GM12875 (cell line): ENCODE measurements at regions not wholly inside any gene's neighbourhood (a gene's known extent, or its start where the extent isn't known, plus 50 kb on each side); places are given as distances from the start of the nearest gene placed in this dataset.

ENCODE experiments used
- H3K4me3 ChIP-seq: one replicate; pipeline ENCODE4 v1.5.1; 2011; ENCODE audit warnings: low read depth, low read length, control low read depth
- TF ChIP-seq, protein P1 (sequence below): IDR thresholded peaks from 2 replicates; pipeline ENCODE4 v1.5.1; 2011; ENCODE audit warnings: low read depth, mild to moderate bottlenecking, control low read depth, inconsistent platforms, low read length, moderate library complexity, borderline replicate concordance; ENCODE audit not compliant: insufficient read depth

DNA sequence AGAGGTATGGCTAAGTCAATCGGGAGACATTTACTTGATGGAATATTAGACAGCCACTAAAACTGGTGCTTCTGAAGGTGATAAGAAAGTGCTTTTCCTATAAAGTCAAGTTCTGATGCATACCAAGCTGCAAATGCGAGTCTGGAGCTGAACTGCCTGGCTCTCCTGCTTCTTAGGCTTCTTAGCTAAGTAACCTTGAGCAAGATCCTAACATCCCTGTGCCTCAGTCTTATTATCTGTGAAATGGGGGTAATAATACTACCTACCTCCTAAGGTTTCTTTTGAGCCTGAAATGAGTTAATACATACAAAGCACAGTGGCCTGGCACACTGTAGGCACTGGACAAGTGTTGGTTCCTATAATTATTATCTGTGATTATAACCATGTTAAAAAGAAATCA lies 64.5 kb downstream of the ZIC5 start:
- no peak overlapping the region for H3K4me3 ChIP-seq
- TF ChIP-seq, protein P1, sequence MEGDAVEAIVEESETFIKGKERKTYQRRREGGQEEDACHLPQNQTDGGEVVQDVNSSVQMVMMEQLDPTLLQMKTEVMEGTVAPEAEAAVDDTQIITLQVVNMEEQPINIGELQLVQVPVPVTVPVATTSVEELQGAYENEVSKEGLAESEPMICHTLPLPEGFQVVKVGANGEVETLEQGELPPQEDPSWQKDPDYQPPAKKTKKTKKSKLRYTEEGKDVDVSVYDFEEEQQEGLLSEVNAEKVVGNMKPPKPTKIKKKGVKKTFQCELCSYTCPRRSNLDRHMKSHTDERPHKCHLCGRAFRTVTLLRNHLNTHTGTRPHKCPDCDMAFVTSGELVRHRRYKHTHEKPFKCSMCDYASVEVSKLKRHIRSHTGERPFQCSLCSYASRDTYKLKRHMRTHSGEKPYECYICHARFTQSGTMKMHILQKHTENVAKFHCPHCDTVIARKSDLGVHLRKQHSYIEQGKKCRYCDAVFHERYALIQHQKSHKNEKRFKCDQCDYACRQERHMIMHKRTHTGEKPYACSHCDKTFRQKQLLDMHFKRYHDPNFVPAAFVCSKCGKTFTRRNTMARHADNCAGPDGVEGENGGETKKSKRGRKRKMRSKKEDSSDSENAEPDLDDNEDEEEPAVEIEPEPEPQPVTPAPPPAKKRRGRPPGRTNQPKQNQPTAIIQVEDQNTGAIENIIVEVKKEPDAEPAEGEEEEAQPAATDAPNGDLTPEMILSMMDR: no peak

DNA sequence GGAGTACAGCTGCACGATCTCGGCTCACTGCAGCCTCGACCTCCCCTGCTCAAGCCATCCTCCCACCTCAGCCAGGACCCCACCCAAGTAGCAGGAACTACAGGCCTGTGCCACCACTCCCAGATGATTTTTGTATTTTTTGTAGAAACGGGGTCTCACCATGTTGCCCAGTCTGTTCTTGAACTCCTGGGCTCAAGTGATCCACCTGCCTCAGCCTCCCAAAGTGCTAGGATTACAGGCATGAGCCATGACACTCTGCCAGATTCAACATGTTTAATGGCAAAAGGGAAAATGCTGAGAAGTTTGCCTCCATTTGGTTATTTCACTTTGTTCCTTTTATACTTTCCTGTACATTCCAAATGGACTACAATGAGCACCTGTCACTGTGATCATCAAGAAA lies 65.8 kb downstream of the ZIC5 start:
- no peak overlapping the region for H3K4me3 ChIP-seq
- TF ChIP-seq, protein P1: no peak

DNA sequence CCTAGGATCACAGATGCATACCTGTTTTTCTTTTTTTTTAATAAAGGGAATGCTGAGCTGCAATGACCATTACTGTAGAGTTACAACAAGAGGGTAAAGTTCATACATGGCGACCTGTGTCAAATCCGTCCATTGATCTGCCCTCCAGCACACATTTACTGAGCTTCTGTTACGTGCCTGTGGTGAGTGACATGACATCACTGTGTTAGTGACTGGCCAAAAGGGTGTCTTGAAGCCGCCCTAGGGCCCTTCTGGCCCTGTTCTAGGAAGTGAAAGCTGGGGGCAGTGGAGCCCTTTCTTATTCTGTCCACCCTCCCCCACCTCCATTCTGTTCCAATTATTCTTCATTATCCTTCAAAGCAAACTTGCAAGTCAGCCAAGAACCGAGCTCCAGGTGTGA lies 66.3 kb downstream of the ZIC5 start:
- H3K4me3 ChIP-seq: no peak overlapping the region
- TF ChIP-seq, protein P1: no peak

DNA sequence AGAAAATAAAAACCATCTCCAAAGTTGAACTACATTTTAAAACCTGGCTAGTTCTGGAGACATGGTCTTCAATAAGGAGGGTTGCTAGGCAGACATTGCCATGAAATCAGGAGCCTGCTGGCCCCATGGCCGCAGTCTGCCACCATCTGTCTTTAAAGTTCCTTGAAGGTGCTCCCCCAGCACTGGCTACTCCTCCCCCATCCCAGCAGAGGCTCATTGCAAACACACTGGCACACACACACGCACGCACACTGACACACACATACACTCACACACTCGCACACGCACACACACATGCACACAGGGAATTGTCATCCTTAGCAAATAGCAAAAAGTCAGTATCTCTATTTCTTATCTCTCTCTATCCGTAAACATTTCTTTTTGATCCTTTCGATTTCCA lies 68.4 kb downstream of the ZIC5 start:
- TF ChIP-seq, protein P1: no peak
- H3K4me3 ChIP-seq: no peak overlapping the region

DNA sequence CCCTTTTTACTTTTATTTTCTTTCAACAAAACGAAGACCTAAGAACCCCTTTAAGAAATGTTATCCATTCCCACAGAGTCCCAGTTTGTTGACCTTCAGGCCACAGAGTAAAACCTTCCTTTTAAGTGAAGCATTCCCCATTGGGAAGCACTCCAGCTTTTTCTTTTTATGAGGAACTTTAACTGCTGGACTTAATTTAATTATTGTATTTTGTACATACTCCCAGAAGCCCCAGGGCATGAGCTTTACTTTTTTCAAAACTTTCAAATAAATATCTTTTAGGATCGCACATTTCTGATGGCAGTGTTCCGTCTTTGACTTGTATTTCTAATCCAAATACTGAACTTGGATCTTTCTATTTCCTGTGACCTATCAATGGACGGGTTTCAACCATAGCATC lies 68.9 kb downstream of the ZIC5 start:
- no peak overlapping the region for H3K4me3 ChIP-seq

DNA sequence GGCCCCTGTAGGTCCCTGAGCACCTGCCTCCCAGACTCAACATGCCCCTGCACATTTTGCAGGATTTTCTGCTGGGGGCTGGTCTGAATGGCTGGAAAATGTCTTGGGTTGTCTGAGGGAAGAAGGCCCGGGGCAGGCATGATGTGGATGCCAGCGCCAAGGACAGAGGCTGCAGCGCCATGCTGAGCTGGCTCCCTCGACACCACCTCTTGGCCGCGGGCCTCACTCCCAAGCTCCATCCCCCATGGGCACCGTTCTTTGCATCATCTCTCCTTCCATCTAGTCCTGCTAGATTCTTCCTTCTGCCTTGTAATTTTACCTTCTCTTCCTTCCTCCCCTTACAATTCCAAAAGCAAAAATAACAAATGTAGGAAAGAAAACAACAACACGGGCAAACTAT lies 70.6 kb downstream of the ZIC5 start:
- TF ChIP-seq, protein P1: no peak

More for the DNA sequence above, 68.9 kb downstream of the ZIC5 start:
- TF ChIP-seq, protein P1: no peak

DNA sequence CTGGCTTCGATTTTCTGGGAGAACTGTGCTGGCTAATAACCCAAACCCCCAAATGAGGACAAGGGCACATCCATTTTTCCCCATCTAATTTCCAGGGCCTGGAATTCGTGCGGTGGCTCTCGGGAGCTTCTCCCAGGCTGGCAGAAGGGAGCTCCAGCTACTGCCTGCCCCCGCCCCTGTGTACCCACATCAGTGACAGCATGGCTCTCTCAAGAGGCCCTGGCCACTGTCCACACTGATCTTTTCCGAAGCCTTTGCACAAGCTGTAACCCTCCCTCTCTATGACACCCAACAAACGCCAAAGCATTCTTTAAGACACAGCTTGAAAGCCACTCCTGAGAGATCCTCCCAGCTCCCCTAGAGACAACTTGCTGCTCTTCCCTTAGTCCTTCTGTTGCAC lies 73.1 kb downstream of the ZIC5 start:
- TF ChIP-seq, protein P1: no peak
- H3K4me3 ChIP-seq: no peak overlapping the region

More for the DNA sequence above, 70.6 kb downstream of the ZIC5 start:
- H3K4me3 ChIP-seq: no peak overlapping the region
